ENCODE measurements at regions not wholly inside any gene's neighbourhood (a gene's known extent, or its start where the extent isn't known, plus 50 kb on each side); places are given as distances from the start of the nearest gene placed in this dataset.
"Not testable (repeated sequence)": the region's sequence is repeated elsewhere in the genome, so short reads cannot be mapped to it uniquely, and the experiment has no call there.

GRCh38 chr2:184060268-184060667 is 538.1 kb upstream of the ZNF804A start:
- DNase-seq (ENCODE audit: low spot score): not testable (repeated sequence)

DNA sequence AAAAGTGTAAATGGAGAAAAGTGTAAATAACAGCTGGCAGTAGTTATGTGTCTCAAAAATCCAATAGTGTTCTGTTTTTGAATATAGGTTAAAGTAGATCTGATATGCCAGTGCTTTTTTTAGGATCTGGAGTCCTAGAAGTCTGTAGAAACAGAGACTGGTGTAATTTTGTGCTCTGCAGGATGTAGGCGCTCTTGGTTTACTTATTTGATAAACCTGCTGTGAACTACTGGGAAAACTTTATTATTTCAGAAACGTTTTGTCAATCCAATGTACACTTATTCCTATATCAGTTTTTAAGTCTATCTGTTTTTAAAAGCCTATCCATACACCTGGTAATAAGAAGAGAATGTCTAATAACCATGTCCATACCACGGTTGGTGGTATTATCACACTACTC is 530.8 kb upstream of the ZNF804A start:
- DNase-seq (ENCODE audit: low spot score): no peak

GRCh38 chr2:184072470-184072869 is 525.9 kb upstream of the ZNF804A start:
- DNase-seq (ENCODE audit: low spot score): no peak

GRCh38 chr2:184078496-184078895 is 519.8 kb upstream of the ZNF804A start:
- no peak for DNase-seq (ENCODE audit: low spot score)

GRCh38 chr2:184091456-184091855 is 506.9 kb upstream of the ZNF804A start:
- DNase-seq (ENCODE audit: low spot score): no peak

DNA sequence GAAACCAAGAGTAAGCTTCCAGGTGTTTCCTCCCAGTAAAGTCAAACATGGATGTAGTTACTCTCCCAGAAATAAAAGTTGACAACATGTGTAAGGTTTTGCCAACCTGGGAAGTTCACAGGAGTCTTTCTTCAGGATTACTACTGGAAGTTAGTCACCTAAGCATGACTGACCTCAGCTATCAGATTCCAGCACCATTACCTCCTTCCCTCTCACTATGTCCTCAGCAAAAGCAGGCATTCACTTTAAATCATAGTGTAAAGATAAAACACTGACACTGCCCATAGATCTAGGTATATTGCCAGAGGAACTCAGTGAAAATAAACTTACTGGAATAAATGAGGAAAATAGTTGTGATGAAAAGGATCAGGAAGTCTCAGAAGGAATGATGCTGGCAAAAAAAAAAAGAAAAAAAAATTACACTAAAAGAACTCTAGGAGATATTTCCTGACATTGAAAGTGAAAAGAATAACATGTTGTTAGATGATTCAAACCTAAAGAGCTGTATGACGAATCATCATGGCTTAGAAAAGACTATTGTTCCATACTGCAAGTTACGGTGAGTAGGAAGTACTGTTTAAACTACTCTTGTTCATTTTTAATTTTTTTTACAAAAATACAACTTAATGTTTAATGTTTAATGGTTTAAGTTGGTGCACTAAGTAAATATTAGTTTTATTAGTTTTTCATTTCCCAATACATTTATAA is 484.5 kb upstream of the ZNF804A start:
- DNase-seq (ENCODE audit: low spot score): no peak

GRCh38 chr2:184114439-184114838 is 483.9 kb upstream of the ZNF804A start:
- DNase-seq (ENCODE audit: low spot score): no peak

DNA sequence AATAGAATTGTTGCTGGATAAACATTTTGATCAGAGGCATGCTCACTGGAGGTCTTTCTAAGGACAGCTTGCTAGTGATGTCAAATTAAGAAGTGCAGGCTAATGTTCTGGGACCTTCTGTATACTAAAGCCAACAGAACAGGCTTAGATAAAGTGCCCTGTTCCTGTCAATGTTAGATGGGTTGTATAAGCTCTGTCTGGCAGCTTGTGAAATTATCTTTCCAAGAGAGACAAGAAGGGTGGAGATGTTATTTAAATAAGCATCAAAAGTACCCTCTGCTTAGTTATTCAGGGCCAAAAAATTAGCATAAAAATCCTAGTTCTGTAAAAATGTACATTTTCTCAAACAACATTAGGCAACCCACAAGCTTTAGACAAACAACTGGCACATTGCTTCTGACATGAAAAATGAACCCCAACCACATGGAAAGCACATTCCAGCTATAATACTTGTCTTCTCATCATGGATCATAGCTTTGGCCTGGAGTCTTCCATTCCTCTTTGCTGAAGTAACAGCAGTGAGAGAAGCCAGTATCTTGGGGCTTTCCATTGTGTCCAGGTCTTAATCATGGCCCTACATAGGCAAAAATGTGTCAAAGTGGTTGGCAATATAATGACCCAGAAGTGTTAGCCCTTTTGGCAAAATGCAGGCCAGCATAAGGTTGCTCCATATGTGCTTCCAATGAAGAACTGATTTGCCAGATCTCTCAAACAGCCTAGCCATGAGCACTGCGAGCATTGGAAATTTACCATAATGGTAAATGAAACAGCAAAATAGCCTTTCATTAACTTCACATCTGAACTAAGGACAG is 478.1 kb upstream of the ZNF804A start:
- DNase-seq (ENCODE audit: low spot score): peak; percentile 5

GRCh38 chr2:184125867-184126266 is 472.5 kb upstream of the ZNF804A start:
- no peak for DNase-seq (ENCODE audit: low spot score)

DNA sequence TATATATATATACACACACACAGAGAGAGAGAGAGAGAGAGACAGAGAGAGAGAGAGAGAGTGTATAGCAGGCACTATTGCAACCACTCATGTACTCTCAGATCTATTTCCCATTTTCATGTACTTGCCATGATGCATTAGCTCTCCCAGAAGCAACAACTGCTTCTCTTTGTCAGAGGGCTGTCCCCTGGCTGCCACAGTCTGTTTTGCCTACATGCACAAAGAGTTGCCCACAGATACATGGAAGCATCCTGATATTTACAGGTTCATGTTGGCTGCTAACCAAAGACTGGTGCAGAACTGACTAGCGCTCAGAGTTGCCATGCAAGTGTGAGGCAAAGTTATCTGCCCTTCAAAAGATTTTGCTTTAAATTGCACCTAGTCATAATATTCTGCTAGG is 469.3 kb upstream of the ZNF804A start:
- no peak for DNase-seq (ENCODE audit: low spot score)

DNA sequence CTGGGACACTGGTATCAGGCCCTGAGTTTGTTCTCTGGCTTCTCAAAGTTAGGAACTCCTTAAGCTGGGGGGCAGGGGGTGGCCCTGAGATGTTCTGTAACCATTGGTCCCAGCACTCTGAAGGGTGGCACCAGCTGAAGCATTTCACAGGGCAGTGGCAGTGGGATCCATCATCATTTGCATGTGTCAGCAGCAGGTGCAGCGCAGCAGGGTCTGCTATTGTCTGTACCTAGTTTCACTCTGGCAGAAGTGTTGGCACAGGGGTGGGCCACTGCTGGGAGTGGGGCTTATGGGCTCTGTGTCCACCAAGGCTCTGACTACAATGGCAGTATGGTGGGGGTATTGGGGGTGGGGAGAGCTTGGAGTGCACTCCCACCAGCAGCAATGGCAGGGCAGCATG is 460.4 kb upstream of the ZNF804A start:
- no peak for DNase-seq (ENCODE audit: low spot score)

GRCh38 chr2:184141866-184142265 is 456.5 kb upstream of the ZNF804A start:
- DNase-seq (ENCODE audit: low spot score): no peak

DNA sequence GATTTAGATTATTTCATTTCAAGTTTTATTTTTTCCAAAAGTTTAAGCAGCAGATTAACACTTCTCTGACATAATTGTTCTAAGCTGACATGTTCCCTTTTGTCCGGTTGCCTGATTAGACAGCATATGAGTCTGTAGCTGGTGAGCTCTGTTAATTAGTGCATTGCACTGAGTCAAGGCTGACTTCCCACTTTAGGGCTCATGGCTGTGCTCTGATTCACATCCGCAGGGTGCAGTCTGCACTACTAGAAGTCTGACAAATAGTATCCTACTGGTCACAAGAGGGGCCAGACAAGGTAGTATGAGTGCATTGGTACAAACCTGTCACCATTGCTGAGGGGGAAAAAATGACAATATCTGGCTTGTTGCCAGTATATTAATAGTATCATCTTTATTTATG is 443.9 kb upstream of the ZNF804A start:
- DNase-seq (ENCODE audit: low spot score): no peak

- DNase-seq (ENCODE audit: low spot score): no peak
These were observed 442.5 kb upstream of the ZNF804A start for GRCh38 chr2:184155791-184156190.

GRCh38 chr2:184157141-184157540 is 441.2 kb upstream of the ZNF804A start:
- no peak for DNase-seq (ENCODE audit: low spot score)

GRCh38 chr2:184162426-184162825 is 435.9 kb upstream of the ZNF804A start:
- no peak for DNase-seq (ENCODE audit: low spot score)

- not testable (repeated sequence) for DNase-seq (ENCODE audit: low spot score)
These were observed 429.5 kb upstream of the ZNF804A start for GRCh38 chr2:184168823-184169222.

DNA sequence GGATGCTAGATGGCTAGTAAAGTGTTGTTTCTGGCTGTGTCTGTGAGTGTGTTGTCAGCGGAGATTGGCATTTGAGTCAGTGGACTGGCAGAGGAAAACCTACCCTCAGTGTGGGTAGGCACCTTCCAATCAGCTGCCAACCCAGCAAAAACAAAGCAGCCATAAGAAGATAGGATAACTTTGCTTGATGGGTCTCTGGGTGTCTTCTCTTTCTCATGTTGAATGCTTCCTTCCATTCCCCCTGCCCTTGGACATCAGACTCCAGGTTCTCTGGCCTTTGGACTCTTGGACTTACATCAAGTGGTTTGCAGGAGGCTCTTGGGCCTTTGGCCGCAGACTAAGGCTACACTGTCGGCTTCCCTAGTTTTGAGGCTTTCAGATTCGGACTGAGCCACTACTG is 429.0 kb upstream of the ZNF804A start:
- no peak for DNase-seq (ENCODE audit: low spot score)

- DNase-seq (ENCODE audit: low spot score): no peak
These were observed 423.7 kb upstream of the ZNF804A start for GRCh38 chr2:184174493-184175104.

GRCh38 chr2:184178229-184178628 is 420.1 kb upstream of the ZNF804A start:
- no peak for DNase-seq (ENCODE audit: low spot score)

GRCh38 chr2:184186436-184186835 is 411.9 kb upstream of the ZNF804A start:
- DNase-seq (ENCODE audit: low spot score): no peak

GRCh38 chr2:184187421-184187971 is 410.8 kb upstream of the ZNF804A start:
- DNase-seq (ENCODE audit: low spot score): no peak

Data from umbilical cord (tissue), 1 donor.